ENCODE measurements at regions not wholly inside any gene's neighbourhood (a gene's known extent, or its start where the extent isn't known, plus 50 kb on each side); places are given as distances from the start of the nearest gene placed in this dataset.

DNA sequence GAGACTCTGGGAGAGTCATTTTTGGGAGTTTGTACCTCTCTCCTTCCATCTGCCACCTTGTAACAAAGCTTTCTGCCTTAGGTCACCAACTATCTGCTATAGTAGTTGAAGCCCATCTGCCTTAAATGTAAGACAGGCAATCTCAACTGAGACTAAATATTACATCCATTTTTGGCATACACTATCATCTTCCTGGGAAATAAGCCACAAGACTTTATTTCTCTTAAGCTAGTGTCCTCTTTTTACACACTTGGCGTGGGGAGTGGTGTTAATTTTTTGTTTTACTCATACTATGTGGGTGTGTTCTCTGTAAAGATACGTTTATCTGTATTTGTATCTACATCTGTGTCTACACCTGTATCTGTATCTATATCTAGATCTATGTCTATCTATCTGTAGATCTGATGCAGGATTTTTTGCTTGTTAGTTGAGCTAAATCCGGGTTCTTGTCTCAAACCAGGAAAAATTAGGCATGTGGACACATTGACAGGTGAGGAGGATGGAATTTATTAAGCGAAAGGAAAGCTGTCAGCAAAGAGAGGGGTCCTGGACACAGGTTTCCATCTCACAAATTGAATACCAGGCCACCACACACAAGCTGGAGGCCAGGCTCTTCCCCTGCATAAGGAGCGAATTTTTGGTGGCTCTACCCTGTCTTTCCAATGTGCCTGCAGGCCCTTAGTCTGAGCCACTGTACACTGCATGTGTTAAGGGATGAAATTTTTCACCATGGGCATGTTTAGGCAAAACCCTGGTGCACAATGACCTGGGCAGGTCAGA, 64.8 kb upstream of the RND3 start:
- TF ChIP-seq, protein P1, sequence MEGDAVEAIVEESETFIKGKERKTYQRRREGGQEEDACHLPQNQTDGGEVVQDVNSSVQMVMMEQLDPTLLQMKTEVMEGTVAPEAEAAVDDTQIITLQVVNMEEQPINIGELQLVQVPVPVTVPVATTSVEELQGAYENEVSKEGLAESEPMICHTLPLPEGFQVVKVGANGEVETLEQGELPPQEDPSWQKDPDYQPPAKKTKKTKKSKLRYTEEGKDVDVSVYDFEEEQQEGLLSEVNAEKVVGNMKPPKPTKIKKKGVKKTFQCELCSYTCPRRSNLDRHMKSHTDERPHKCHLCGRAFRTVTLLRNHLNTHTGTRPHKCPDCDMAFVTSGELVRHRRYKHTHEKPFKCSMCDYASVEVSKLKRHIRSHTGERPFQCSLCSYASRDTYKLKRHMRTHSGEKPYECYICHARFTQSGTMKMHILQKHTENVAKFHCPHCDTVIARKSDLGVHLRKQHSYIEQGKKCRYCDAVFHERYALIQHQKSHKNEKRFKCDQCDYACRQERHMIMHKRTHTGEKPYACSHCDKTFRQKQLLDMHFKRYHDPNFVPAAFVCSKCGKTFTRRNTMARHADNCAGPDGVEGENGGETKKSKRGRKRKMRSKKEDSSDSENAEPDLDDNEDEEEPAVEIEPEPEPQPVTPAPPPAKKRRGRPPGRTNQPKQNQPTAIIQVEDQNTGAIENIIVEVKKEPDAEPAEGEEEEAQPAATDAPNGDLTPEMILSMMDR (IDR thresholded peaks at IDR 0.05): no peak
- no peak for TF ChIP-seq POLR2A (IDR thresholded peaks at IDR 0.05)
